NCI-H2196 treated with DMSO at 0.1 percent for 48 hours (cell line): ENCODE measurements at regions not wholly inside any gene's neighbourhood (a gene's known extent, or its start where the extent isn't known, plus 50 kb on each side); places are given as distances from the start of the nearest gene placed in this dataset.
"Not testable (repeated sequence)": the region's sequence is repeated elsewhere in the genome, so short reads cannot be mapped to it uniquely, and the experiment has no call there.

Source experiments
- DNase-seq: peaks from one replicate; lab custom pipeline; 2025; ENCODE audit not compliant: unreplicated experiment; lab: John Stamatoyannopoulos, UW

DNA sequence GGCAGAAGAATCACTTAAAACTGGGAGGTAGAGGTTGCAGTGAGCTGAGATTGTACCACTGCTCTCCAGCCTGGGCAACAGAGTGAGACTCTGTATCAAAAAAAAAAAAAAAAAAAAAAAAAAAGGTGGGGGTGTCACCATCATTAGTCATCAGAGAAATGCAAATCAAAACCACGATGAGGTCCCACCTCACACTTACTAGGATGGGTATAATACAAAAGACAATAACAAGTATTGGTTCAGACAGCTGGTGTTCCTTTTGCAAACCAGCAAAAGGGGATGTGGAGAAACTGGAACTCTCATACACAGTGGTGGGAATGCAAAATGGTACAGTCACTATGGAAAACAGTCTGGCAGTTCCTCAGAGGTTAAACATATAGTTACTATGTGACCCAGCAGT lies 78.7 kb upstream of the TSC22D2 start:
- no peak for DNase-seq

DNA sequence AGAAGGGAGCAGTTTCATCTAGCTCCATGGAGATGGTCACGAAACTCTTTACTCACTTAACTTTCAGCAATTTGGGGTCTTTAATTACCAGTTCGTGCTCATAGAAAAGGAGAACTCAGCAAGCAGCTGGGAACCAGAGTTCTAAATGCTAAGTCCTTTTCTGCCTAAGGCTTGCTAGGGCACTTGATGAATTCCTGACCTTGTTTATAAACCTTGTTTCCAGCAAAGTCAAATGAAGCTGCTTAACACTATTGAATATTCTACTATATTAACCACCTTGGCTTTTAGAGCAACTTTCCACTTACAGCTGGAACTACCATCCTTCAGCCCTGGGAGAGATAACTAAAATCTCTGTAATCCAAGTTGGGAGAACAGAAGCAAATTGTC lies 79.5 kb upstream of the TSC22D2 start:
- no peak for DNase-seq

DNA sequence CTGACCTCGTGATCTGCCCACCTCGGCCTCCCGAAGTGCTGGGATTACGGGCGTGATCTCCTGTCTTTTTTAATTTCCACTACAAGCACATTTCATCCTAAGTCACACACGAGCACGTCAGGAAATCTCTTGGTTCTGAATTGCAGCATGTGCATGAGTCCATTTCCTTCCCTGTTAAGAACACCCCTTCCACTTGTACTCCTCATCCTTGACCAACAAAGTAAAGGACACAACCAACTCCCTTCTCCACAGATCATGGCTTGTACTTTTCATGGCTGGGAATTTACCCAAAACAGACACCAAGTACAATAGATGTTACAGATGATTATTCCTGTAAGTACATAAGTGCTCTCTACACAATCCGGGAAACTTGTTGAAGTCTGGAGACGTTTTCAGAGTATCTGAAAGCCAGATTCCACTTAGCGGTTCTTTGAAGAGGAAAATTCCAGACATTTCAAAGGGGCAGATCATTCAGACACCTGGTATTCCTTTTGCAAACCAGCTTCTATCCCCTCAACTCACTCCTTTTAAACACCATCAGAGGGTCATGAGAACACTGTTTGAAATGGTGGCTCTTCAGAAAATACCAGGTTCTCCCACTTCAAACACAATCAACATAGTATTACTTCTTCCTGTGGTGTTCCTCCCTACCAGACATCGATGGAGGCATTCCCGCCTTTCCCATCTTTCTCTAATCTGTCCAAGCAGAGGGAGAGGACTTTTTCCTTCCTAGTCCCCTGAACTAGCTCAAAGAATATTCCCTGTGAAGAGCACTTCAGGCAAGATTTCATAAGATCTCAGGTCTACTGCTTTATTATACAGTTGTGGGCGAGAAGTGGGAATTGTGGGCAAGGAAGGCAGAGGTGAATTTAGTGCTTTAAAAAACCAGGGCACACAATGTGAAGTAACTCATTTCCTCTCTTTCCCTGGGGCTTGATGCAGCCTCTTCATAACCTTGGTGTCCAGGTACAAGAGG lies 80.1 kb upstream of the TSC22D2 start:
- DNase-seq, result no peak

DNA sequence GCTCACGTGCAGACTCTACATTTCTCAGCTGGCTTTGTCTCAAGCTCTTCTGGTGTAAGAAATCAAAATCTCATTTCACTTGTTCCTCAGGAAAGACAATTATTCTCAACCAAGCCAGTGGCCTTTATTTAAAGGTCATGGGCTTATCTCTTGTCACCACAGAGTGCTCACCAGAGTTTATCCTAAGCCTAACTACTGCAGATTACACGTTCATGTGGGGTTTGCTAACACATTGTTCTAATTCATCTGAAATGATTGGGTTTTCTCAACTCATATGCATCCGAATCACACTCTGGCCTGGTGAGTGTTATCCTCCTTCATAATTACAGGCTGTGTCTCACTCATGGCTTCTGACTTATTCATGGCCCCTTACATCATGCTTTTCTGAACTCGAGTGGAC lies 83.3 kb upstream of the TSC22D2 start:
- no peak for DNase-seq

DNA sequence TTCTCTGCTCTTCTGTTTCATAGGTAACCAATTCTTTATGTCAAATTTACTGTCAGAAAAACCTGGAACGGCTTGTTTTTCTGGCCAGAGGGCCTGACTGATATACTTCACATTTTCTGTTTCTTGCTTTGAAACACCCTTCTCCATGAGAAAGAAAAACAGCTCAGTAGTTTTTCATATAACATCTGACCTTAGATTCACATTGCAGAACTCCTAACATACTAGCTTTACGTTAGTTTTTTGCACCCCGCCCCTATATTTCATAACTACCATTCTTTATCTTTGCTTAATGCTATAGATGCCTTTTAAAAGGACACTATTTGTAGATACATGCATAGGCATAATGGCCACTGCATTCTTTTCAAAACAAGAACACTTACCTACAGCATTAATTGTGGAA lies 83.9 kb upstream of the TSC22D2 start:
- no peak for DNase-seq

DNA sequence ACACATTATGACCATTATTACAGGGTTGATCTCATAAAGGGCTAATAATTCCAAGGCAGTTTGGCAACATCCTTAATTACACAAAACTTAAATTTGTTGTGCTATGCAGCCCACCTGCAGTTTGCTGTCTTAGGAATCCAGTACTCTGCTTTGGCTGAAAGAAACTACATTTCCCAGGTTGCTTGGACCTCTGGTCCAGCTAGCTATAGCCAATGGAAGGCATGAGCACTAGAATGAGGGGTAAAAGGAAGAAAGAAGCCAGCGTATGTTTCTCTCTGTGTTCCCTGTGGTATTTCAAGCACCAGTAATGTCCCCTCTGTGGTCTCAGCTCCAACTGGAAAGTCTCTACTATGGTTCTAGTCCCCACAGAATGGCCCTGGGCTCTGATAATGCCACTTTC lies 84.3 kb upstream of the TSC22D2 start:
- no peak for DNase-seq

DNA sequence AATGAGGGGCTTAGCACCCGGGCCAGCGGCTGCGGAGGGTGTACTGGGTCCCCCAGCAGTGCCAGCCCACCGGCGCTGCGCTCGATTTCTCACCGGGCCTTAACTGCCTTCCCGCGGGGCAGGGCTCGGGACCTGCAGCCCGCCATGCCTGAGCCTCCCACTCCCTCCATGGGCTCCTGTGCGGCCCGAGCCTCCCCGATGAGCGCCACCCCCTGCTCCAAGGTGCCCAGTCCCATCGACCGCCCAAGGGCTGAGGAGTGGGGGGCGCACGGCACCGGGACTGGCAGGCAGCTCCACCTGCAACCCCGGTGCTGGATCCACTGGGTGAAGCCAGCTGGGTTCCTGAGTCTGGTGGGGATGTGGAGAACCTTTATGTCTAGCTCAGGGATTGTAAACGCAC lies 85.0 kb upstream of the TSC22D2 start:
- not testable (repeated sequence) for DNase-seq

DNA sequence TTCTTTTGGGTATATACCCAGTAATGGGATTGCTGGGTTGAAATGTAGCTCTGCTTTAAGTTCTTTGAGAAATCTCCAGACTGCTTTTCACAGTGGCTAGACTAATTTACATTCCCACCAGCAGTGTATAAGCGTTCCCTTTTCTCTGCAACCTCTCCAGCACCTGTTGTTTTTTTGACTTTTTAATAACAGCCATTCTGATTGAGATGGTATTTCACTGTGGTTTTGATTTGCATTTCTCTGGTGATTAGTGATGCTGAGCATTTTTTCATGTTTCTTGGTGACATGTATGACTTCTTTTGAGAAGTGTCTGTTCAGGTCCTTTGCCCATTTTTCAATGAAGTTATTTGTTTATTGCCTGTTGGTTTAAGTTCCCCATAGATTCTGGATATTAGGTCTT lies 87.1 kb upstream of the TSC22D2 start:
- not testable (repeated sequence) for DNase-seq

DNA sequence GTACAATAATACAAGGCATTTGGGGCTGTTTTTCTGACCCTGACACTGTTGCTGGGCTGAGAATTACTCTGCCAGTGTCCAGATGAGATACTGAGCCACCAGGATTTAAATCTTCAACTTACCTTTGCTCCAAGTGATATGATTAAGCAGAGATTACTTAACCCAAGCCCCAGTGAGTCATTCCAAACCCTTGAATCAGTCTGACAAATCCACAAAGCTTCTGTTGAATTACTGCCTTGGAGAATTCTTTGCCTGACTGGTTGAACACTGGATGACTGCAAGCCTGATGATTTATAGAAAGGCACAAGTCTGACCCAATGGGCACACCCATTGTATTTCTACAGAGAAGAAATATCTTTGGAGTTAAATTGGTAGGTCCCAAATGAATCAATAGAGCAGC lies 88.2 kb upstream of the TSC22D2 start:
- no peak for DNase-seq

DNA sequence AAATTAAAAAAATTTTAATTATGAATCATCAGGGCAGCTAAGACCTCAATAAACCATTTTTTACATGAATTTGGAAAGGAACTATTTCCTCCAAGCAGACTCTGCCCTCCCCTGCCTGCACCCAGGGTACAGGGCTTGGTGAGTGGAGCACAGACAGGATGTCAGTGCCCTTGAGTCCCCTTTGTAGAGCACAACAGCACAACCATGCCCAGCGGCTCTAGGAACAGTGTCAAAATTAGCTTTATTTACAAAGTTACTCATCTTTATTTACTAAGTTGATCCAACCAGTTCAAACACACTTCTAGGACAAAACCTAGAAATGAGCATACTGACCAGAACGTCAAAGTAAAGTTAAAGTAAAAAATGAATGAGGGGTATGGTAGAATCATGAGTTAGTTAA lies 90.6 kb upstream of the TSC22D2 start:
- DNase-seq, result no peak

DNA sequence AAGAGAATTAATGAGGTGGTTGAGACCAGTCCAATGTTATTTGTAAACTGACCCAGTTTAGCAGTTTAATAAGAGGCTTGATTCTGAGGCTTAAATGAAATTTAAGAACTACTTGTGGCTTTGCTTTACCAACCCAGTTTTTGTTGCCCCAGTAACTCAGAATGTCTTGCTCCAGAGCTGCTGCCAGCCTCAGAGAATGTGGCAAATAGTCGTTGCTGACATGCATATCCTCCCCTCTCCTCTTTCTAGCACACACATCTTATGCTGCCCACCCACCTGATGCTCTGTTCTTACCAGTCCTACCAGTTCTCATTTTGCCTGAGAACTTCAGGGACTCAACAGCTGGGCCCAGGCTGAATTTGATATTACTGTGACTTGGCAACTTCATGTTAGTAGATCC lies 92.4 kb upstream of the TSC22D2 start:
- DNase-seq, result no peak

DNA sequence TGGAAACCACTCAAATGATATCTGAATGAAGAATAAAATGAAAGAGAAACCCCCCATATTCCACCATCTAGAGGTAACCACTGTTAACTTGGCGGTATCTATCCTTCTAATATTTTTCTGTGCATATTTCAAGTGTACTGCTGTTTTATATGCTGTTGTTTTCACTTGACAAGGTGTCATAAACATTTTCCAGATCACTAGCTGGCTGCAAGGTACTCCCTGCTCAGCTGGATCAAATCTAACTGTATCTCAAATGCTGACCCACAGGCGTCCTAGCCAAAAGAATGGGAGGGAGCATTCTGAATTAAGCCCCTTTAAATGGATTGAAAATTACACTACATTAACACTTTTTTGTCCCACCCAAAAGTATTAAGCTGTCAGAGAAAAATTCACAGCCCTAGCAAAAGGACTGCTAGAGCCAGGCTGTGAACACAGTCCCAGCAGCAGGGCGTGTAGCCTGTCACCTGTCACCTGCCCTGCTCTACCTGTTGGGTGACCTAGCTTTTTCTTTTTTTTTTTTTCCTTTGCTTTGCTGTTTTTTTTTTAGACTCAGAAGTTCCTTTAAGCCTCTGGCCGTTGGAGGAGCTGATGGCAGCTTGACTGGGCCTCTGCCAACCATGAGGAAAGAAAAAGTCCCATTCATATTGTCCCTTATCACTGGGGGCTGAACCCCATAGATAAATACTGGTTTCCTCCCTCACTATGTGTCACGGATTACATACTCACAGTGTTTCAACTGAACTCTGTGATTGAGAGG lies 93.7 kb upstream of the TSC22D2 start:
- no peak for DNase-seq

DNA sequence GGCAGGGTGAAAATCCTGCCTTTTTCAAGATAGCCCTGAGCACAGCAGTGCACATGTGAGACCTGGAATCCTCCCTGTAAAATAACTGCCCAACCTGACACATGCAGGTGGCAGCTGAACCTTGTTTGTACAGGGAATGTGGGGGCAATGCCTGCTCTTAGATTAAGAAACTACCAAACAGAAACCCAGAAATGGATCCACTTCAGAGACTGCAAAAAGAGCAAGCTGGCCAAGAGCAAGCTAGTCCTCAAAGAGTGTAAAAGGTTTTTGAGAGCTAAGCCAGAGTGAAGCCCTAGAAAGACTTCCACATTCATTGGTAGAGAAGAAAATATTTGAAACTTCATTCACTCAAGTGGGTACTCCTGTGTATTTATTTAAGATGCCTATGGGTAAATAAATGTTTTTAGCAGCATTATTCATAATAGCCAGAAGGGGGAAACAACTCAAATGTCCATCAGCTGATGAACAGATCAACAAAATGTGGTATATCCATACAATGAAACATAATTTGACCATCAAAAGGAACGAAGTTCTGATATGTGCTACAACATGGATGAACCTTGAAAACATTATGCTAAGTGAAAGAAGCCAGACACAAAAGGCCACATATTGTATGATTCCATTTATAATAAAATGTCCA lies 96.0 kb upstream of the TSC22D2 start:
- no peak for DNase-seq

DNA sequence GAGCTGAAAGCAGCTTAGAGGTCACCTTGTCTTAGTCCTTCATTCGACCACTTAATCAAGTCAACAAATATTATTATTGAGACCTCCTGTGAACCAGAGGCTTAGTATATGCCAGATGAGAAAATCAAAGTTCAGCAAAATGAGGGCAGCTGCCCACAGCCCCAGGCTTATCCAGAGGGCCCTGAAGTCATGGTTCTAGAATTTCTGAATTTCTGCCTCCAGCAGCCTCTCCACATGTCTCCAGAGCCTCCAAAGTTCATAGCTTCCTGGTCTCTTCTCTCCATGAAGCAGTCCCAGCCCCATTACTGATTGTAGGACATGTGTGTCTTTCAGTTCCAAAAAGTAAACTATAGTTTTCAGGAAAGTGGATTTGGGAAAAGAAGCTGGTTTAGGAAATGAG lies 96.9 kb upstream of the TSC22D2 start:
- DNase-seq, result no peak

DNA sequence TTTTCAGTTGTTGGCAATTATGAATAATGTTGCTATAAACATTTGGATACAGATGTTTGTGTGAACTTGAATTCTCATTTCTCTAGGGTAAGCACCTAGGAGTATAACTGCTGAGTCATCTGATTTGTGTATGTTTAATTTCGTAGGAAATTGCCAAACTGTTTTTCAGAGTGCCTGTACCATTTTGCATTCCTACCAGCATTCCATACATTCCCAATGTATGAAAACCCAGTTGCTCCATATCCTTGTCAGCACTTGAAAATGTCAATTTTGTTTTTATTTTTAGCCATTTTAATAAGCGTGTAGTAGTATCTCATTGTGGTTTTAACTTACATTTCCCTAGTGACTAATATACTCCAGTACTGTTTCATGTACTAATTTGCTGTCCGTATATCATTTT lies 98.5 kb upstream of the TSC22D2 start:
- DNase-seq, result no peak

DNA sequence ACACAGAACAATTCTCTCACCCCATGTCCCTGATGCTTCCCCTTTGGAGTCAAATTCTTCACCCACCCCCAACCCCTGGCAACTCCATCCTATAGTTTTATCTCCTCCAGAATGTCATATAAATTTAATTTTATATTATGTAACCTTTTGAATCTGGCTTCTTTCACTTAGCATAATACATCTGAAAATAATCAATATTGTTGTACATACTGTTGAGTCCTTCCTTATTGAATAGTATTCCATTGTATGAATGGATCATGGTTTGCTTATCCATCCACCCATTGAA lies 98.9 kb upstream of the TSC22D2 start:
- DNase-seq, result no peak

DNA sequence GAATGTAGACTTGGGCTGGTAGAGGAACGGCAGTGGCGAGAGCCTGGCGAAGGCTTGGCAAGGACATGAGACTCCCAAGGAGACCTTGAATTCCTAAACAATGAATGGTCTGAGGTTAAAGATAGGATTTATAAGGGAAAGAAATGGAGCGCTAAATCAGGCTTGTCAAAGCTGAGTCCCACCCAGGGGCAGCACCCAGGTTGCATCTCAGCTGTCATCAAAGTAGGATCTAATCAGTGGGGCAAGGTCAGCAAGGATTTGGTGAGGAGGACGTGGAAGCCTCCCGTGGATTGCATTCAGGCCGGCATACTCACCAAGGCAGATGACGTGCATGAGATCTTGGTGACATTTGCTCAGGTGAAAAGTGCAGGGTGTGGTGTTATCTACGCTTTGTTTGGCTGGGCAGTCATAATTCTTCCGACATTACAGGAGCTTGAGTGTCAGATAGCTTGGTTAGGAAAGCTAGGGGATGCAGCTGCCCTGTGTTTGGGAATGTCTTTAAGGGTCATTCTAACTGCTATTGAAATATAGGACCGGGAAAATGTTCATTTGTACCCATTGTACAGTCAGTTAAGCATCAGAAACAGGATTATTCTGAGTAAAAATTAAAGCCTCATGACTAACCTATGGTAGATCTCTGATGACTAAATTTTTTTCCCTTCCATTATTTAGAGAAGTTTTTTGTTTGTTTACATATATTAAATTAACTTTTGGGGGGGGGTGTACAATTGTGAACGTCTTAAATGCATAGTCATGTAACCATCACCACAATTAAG lies 99.4 kb upstream of the TSC22D2 start:
- no peak for DNase-seq

DNA sequence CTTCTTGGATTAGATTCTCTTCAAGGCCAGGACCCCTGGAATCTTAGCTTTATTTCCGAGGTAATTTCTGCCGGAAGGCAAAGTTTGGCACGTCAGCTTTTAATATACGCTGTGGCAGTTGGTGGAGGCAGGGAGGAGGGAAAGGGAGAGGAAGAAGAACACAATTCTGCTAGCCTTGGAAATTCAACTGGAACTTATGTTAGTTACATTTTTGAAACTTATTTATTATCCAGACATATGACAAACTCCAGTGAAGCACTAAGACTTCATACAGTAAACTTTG lies 100.1 kb upstream of the TSC22D2 start:
- DNase-seq, result no peak

DNA sequence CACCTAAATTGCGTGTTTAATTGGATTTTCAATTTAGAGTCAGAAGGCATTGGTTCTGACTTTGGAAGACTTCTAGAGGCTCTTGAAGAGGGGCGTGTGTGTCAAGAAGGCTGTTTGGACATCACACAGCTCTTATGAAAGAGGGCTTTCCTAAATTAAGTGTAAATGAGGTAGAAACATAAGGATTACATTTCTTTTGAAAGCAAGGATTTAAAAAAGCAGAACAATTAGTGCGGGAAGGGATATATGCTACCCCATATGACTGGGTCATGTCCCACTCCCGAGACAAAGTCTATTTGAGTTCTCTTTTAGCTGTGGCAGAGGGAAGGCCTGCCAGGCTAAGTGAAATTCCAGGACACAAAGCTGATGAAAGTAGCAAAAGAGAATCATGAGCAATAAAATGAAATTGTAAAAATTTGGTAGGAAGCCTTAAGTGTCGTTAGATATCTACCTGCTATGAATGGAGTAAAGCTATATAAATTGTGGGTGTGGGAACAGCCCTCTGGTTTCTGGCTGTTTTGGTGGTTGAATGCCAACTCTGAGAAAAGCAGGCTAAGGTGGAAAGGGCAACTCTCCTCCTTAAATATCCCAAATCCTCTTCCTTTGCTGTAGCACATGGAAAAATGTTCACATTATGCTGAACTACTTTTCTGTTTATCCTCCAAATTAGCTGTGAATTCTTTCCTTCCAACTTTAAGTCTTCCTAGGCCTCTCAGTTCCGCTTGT lies 100.6 kb upstream of the TSC22D2 start:
- no peak for DNase-seq

DNA sequence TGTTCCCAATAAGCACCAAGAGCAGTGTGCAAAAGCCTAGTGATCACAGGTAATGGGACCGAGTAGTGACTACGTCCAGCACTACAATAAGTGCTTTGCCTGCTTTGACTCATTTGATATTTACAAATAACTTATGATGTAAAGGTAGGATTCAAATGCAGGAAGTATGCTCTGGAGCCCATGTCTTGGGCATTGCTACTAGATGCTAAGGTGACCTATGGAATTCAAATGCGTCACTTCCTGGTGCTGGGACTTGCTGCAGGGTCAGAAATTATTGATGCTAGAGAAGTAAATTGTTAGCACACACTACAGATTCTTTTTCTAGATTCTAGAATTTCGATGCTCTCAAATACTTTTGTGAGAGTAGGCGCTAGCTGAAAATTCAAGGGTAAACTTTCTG lies 101.2 kb upstream of the TSC22D2 start:
- DNase-seq, result no peak

DNA sequence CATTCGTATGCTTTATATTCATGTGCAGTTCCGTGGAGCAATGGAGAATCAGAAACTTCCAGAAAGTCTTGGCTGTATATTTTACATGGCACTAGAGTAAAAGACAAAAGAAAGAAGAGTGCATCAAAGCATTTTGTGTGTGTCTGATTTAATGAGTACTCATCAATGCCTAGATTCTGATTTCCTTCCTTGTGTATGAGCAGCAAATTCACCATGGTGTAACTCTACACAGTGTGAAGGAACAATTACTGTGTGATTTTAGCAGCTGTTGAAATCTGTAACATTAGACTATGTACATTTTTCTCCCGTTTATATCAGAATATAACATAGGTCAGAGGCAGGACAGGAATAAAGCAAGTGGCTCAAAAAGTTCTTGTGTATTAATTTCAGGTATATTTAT lies 102.0 kb upstream of the TSC22D2 start:
- DNase-seq, result no peak
